Suppressor macrophage treated with lipopolysaccharide for 1 hour (primary cell): ENCODE measurements at regions not wholly inside any gene's neighbourhood (a gene's known extent, or its start where the extent isn't known, plus 50 kb on each side); places are given as distances from the start of the nearest gene placed in this dataset.

Source experiments
- DNase-seq, 3 donors: peaks; one replicate each; pipeline ENCODE4 v3.0.0-alpha.2; 2020 to 2022

GRCh38 chr21:27725916-27726315, 759.0 kb upstream of the ADAMTS5 start:
- no peak for DNase-seq

DNA sequence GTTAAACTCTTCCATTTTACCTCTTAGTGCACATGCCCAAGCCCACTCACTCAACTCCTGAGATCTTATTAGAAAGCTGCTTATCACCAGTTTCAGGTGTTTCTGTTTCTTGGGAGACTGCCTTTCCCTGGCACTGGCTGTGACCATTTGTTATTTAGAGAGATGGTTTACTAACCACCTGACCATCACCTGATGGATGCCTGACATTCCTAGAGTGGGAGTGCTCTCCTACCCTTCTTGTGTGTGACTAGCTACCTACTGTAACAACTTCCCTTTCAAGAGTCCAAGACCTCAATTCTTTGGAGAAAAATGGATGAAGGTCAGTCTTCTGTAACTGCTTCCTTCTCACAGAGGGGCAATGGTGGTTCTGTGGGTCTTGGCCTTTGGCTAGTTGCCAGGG, 755.2 kb upstream of the ADAMTS5 start:
- no peak for DNase-seq

DNA sequence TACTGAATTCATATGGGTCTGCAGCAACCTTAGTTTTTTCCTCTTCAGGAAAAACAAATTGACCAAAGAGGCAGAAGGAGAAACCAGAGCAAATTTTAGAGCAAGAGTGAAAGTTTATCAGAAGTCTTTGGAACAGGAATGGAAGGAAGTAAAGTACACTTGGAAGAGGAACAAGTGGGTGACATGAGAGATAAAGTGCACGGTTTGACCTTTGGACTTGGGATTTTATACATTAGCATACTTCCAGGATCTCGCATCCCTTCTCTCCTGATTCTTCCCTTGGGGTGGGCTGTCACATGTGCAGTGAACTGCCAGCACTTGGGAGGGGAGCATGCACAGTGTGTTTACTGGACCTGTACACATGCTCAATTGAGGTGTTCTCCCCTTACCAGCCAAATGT, 754.8 kb upstream of the ADAMTS5 start:
- DNase-seq: no peak

- DNase-seq: no peak
These were observed 752.3 kb upstream of the ADAMTS5 start for GRCh38 chr21:27719226-27719625.

DNA sequence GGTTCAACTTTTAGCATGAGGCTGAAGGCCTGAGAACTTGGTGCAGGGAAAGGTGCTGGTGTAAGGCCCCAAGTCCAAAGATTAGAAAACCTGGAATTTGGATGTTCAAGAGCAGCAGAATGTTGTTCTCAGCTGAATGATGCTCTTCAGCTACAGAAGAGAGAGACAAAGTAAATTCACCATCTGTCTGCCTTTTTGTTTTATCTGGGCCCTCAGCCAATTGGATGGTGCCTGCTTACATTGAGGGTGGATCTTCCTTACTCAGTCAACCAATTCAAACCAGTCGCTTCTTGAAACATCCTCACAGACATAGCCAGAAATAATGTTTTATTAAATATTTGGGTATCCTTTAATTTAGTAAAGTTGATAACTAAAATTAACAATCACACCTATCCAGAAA, 748.2 kb upstream of the ADAMTS5 start:
- no peak for DNase-seq

DNA sequence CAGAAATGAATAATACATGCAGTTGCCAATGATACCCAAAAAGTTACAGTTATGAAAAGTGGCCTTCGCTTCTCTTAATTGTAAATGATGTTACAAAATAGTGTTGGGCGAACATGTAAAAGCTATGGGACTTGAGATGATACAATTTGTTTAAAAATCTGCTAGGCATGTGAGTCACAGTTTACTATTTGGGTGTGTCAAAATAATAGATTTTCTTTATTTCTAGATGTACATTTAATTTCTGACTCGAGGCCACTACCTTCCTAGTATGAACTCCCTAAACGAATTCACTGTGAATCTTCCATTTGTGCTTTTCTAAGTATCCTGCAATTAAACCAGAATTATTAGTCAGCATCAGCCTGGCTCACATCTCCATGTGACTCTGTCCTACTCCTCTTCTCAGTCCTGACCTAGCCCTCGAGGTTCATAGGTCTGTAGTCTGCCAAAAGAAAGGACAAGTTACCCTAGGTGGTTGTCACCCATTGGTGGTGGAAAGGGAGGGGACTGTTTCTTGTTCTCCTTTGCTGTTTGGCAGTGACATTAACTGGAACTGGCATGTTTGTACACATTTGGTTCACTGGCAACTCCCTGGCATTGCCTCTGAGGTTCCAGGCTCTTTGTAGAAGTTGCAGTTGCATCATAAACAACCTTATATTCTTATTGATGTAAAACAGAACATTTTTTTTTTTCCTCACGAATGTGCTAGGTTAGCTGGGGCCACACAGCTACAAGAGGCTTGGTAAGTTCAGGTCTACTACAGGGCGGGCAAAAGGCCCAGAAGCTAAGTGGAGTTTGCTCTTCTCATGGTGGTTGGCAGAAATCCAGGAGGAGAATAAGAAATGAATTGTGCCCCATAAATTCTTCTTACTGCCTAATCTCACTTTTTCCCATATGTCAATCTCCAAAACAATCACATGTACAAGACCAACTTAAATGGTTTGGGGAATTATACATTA, 746.5 kb upstream of the ADAMTS5 start:
- DNase-seq: no peak

GRCh38 chr21:27704567-27705166, 737.8 kb upstream of the ADAMTS5 start:
- DNase-seq: no peak

GRCh38 chr21:27703791-27704190, 736.9 kb upstream of the ADAMTS5 start:
- no peak for DNase-seq

- peak; percentile 74 to 88 (median 82) for DNase-seq
These were observed 734.2 kb upstream of the ADAMTS5 start for GRCh38 chr21:27700974-27701614.

GRCh38 chr21:27695246-27695645, 728.4 kb upstream of the ADAMTS5 start:
- no peak for DNase-seq

- no peak for DNase-seq
These were observed 727.8 kb upstream of the ADAMTS5 start for GRCh38 chr21:27694667-27695066.

- no peak for DNase-seq
These were observed 726.5 kb upstream of the ADAMTS5 start for GRCh38 chr21:27693376-27693775.

DNA sequence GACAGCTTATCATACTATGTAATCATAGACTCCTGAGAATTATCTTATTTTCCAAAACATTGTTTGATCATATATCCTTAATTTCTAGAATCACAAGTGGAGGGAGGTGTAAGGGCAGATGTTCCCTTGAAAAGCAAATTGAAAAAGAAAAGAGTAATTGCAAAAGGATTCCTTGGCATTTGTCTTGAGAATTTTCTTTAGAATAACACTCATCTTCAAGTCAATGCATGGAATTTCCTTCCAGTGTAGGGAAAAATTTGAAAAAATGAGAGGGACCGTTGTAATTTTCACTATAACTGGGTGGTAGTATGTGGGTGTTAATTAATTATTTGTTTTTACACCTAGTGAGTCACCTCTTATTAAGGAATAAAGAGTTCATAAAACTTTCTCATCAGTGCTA, 724.6 kb upstream of the ADAMTS5 start:
- DNase-seq: no peak

DNA sequence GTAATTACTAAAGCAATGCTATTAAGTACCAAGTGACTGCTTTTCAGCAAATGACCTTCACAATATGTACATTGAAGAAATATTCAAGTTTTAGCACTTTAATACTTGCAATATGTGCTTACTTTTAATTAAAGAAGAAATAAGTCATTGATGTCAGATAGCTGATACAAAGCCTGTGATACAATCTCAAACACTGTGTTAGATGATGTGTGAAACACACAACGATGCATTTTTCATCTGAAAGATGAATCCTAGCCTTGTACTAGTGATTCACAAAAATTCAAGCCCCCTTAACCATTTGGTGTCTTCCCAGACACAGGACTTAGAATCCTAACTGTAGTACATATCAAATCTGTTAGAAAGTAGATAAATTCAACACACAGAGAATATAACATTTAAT, 724.1 kb upstream of the ADAMTS5 start:
- DNase-seq: no peak

DNA sequence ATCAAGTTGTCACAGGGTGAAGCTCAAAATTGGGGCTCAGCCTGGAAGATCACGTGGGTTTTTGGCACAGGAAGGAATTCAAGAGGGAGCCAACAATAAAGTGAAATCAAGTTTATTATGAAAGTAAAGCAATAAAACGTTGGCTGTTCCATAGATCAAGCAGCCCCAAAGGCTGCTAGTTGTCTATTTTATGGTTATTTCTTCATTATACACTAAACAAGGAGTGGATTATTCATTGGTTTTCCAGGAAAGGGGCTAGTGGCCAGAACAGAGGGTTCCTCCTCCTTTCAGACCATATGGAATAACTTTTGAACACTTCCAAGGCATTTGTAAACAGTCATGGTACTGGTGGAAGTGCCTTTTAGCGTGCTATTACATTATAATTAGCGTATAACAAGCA, 723.5 kb upstream of the ADAMTS5 start:
- no peak for DNase-seq

DNA sequence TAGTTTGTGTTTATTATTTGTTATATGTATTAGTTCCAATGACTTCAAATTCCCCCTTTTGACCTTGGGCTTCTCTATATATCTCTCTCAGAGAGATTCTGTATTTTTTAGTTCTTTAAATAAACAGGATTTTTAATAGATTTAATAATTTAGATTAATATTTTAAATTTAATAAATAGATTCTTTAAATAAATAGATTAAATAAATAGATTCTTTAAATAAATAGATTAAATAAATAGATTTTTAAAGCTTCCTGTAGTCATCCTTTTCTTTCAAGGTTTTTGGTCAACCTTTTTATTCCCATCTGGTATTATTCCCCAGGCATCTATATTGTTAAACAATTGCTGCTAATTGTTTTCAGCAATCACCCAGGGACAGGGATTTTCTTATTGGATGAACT, 721.9 kb upstream of the ADAMTS5 start:
- no peak for DNase-seq

GRCh38 chr21:27683292-27683691, 716.4 kb upstream of the ADAMTS5 start:
- no peak for DNase-seq

DNA sequence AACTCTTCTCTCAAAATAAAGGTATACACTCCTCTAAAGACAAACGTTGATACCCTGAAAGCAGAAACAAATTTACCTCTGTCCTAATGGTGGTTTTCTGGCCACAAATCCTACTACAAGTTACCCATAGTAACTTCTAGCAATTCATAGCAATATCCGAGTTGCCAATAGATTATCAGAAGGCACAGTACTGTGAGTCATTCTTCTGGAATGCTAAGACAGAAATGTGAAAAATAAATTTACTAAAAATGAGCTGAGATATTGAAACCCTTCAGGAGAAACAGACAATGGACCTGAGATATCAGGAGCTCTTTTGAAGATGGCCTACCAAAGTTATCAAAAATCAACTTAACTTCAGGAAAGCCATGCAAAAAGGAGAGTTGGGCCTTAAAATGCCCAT, 715.0 kb upstream of the ADAMTS5 start:
- no peak for DNase-seq

- no peak for DNase-seq
These were observed 714.1 kb upstream of the ADAMTS5 start for GRCh38 chr21:27681038-27681437.

GRCh38 chr21:27680181-27680580, 713.3 kb upstream of the ADAMTS5 start:
- DNase-seq: no peak

DNA sequence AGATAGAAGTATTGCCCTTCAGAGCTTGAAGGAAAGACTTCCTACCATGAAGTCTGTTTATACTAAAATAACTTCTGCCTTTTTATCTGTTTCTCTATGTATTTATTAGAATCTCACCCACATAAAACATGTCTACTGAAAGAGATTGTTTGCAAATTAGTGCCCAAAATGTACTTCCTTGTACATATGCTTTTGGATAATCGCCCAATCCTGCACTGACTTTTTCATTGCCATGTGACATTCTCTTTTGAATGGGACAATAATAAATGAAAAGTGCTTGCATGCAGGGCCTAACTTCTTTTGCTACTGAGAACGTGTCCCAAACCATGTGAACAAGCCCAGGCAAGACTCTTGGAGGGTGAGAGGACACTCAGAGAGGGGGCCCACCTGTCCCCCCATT, 711.6 kb upstream of the ADAMTS5 start:
- DNase-seq: no peak

DNA sequence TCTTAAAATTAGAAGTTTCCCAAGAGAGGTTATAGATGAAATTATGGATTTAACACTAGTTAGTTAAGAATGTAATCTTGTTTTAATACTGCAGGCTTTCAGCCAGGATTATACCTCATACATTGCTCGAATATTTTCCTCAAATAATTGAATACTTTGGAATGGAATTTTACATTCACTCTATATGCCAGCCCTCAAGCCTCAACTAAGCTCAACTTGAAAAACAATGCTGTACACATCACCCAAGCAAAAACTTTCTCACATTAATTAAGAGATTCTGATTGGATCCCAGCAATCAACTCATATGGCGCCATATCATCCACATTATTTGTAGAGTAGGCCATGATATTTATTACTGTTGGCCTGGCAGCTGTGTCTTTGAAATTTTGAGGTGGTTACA, 710.7 kb upstream of the ADAMTS5 start:
- no peak for DNase-seq

DNA sequence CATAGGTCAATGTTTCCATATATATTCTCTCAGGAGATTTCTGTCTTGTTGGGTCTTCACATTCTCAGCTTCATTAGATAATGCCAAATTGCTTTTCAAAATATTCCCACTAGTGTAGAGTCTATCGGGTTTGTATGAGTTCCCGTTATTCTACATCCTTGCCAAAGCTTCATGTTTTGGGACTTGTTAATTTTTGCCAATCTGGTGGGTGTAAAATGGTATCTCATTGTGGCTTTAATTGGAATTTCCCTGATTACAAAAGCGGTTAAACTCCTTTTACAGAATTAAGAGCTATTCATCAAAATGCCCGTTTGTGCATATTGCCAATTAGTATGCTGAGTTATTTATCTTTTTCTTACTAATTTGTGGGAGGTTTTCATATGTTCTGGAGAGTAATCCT, 708.4 kb upstream of the ADAMTS5 start:
- DNase-seq: no peak

DNA sequence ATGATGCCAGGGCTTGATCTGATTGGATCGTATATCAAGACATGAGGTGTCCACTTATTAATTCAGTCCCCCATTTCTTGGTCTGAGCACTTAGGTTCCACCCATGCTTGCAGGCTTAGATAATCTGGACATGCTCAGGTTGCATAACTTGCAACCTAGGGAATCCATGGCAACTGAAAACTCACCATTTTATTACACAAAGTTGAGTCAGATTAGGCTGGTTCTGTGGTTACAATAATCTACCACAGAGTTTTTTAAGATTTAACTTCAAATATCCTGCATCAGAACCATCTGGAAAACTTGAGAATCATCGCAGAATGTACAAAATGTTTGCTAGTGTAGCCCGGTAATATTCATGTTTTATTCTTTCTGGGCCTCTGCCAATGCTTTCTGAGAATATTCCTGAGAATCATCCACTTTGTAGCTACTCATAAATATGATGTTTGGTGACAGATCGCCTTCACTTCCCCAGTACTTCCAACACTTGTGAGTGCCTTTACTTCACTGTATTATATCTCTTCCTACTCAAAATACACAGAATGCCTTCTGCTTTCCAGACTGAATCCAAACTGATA, 707.2 kb upstream of the ADAMTS5 start:
- DNase-seq: no peak
